ENCODE measurements at regions not wholly inside any gene's neighbourhood (a gene's known extent, or its start where the extent isn't known, plus 50 kb on each side); places are given as distances from the start of the nearest gene placed in this dataset.

DNA sequence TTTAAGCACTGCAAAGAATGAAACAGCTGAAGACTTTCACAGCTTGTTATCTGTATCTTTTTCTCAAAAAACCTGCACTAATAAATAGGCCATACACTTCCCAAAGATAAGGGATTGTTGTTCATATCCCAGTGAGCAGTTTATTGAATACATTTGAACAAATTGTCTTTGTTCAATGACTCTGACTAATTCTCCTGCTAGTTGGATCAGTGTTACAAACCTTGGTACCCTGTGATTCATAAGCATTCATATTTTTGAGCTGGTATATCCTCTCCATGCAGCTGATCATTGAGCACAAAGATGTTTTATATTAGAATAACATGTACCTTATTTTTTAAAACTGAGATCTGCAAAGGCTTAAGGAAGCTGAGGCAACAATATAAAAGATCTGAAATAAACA, 58.9 kb upstream of the FSCB start:
- TF ChIP-seq, protein P1, sequence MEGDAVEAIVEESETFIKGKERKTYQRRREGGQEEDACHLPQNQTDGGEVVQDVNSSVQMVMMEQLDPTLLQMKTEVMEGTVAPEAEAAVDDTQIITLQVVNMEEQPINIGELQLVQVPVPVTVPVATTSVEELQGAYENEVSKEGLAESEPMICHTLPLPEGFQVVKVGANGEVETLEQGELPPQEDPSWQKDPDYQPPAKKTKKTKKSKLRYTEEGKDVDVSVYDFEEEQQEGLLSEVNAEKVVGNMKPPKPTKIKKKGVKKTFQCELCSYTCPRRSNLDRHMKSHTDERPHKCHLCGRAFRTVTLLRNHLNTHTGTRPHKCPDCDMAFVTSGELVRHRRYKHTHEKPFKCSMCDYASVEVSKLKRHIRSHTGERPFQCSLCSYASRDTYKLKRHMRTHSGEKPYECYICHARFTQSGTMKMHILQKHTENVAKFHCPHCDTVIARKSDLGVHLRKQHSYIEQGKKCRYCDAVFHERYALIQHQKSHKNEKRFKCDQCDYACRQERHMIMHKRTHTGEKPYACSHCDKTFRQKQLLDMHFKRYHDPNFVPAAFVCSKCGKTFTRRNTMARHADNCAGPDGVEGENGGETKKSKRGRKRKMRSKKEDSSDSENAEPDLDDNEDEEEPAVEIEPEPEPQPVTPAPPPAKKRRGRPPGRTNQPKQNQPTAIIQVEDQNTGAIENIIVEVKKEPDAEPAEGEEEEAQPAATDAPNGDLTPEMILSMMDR (IDR thresholded peaks at IDR 0.05; ENCODE audit: low read depth, low read length) = no peak
- no peak for TF ChIP-seq EZH2phosphoT487 (IDR thresholded peaks at IDR 0.05; ENCODE audit: low read depth)
